ENCODE measurements at regions not wholly inside any gene's neighbourhood (a gene's known extent, or its start where the extent isn't known, plus 50 kb on each side); places are given as distances from the start of the nearest gene placed in this dataset.

DNA sequence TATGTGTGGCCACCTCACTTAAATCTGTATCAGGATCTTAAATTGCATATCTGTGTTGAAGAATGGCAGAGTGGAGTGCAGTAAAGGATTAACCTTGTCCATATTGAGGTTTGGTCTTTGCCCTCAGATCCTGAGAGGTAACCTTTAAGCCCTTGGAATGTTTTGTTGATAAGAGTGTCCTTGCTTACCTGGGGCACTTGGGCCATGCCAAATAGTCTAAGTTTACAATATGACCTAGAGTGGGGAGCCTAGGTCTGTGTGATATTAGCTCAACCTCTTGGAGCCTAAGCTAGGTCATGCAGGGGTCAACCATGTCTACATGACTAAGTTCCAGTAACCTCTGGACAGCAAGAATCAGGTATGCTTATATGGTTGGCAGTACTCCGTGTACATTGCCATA is 792.5 kb downstream of the DIAPH3 start:
- POLR2A ChIA-PET, result no interaction called here
- ATAC-seq (no peak), DNase-seq (ENCODE audit: low spot score) (no peak)
- Mint-ChIP-seq H3K27me3 (ENCODE audit: low read depth) (no peaks in the 10 kb centered on the region), H3K36me3 (no peaks in the 10 kb centered on the region), H3K4me1 (peaks cover 15% of the 10 kb centered on the region), H3K27ac (no peak overlapping the region), H3K9me3 (no peaks in the 10 kb centered on the region), H3K4me3 (no peak overlapping the region)
- CTCF ChIA-PET, result no interaction called here
- no peak for TF ChIP-seq ZNF671 (CRISPR knock-in tag; IDR thresholded peaks at IDR 0.05)
- no peak for TF ChIP-seq IRF2 (CRISPR knock-in tag; IDR thresholded peaks at IDR 0.05; ENCODE audit: borderline replicate concordance, low read depth)
- no peak for TF ChIP-seq TCF7 (CRISPR knock-in tag; IDR thresholded peaks at IDR 0.05; ENCODE audit: low read depth)

DNA sequence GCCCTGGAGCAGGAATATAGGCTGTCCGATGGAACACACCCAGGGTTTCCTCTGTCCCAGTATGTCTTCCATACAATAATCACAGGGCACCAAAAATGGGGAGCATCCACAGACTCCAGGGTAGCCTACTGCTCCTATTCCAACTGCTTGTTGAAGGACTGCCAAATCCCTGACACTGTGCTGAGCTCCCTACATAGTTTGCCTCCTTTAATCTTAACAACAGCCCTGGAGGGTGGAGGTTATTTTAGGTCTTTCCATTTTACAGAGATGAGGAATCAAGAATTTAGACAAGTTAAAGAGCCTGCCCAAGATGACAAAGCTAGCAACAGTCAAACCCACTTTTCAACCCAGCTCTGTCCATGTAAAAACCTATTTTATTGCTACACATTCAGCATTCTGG is 790.4 kb downstream of the DIAPH3 start:
- POLR2A ChIA-PET, result no interaction called here
- H3K4me3 Mint-ChIP-seq, result no peak overlapping the region

More for the DNA sequence above, 790.4 kb downstream of the DIAPH3 start:
- peaks cover 2% of the 10 kb centered on the region; the same call in 1 of the 2 replicates for H3K27me3 Mint-ChIP-seq (ENCODE audit: low read depth)
- H3K36me3 Mint-ChIP-seq, result 0 out of 2 replicates have a peak, but pooled peaks cover 3% of the 10 kb centered on the region
- no peak for DNase-seq (ENCODE audit: low spot score)
- no peak overlapping the region for H3K27ac Mint-ChIP-seq
- ATAC-seq, result no peak
- peaks cover 15% of the 10 kb centered on the region for H3K4me1 Mint-ChIP-seq
- H3K9me3 Mint-ChIP-seq, result peaks cover 8% of the 10 kb centered on the region
- CTCF ChIA-PET, result no interaction called here
- TF ChIP-seq ZNF317 (CRISPR knock-in tag; IDR thresholded peaks at IDR 0.05; ENCODE audit: borderline replicate concordance, low read depth), result no peak
- TF ChIP-seq NR2C2 (CRISPR knock-in tag; IDR thresholded peaks at IDR 0.05), result no peak
- TF ChIP-seq SOX15 (CRISPR knock-in tag; IDR thresholded peaks at IDR 0.05), result no peak
- no peak for TF ChIP-seq GTF2I (CRISPR knock-in tag; conservative IDR thresholded peaks at IDR 0.05)
- TF ChIP-seq, protein P1, sequence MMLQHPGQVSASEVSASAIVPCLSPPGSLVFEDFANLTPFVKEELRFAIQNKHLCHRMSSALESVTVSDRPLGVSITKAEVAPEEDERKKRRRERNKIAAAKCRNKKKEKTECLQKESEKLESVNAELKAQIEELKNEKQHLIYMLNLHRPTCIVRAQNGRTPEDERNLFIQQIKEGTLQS (CRISPR knock-in tag; conservative IDR thresholded peaks at IDR 0.05), result no peak
- TF ChIP-seq, protein P2, sequence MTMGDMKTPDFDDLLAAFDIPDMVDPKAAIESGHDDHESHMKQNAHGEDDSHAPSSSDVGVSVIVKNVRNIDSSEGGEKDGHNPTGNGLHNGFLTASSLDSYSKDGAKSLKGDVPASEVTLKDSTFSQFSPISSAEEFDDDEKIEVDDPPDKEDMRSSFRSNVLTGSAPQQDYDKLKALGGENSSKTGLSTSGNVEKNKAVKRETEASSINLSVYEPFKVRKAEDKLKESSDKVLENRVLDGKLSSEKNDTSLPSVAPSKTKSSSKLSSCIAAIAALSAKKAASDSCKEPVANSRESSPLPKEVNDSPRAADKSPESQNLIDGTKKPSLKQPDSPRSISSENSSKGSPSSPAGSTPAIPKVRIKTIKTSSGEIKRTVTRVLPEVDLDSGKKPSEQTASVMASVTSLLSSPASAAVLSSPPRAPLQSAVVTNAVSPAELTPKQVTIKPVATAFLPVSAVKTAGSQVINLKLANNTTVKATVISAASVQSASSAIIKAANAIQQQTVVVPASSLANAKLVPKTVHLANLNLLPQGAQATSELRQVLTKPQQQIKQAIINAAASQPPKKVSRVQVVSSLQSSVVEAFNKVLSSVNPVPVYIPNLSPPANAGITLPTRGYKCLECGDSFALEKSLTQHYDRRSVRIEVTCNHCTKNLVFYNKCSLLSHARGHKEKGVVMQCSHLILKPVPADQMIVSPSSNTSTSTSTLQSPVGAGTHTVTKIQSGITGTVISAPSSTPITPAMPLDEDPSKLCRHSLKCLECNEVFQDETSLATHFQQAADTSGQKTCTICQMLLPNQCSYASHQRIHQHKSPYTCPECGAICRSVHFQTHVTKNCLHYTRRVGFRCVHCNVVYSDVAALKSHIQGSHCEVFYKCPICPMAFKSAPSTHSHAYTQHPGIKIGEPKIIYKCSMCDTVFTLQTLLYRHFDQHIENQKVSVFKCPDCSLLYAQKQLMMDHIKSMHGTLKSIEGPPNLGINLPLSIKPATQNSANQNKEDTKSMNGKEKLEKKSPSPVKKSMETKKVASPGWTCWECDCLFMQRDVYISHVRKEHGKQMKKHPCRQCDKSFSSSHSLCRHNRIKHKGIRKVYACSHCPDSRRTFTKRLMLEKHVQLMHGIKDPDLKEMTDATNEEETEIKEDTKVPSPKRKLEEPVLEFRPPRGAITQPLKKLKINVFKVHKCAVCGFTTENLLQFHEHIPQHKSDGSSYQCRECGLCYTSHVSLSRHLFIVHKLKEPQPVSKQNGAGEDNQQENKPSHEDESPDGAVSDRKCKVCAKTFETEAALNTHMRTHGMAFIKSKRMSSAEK (CRISPR knock-in tag; IDR thresholded peaks at IDR 0.05; ENCODE audit: borderline replicate concordance), result no peak
- TF ChIP-seq ESRRA (CRISPR knock-in tag; IDR thresholded peaks at IDR 0.05; ENCODE audit: borderline replicate concordance), result no peak
- TF ChIP-seq FOXJ3 (CRISPR knock-in tag; IDR thresholded peaks at IDR 0.05; ENCODE audit: borderline replicate concordance), result no peak
- no peak for TF ChIP-seq SP1 (CRISPR knock-in tag; conservative IDR thresholded peaks at IDR 0.05)
- no peak for TF ChIP-seq ZNF671 (CRISPR knock-in tag; IDR thresholded peaks at IDR 0.05)
- TF ChIP-seq, protein P3, sequence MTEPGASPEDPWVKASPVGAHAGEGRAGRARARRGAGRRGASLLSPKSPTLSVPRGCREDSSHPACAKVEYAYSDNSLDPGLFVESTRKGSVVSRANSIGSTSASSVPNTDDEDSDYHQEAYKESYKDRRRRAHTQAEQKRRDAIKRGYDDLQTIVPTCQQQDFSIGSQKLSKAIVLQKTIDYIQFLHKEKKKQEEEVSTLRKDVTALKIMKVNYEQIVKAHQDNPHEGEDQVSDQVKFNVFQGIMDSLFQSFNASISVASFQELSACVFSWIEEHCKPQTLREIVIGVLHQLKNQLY (CRISPR knock-in tag; IDR thresholded peaks at IDR 0.05), result no peak
- TF ChIP-seq, protein P4, sequence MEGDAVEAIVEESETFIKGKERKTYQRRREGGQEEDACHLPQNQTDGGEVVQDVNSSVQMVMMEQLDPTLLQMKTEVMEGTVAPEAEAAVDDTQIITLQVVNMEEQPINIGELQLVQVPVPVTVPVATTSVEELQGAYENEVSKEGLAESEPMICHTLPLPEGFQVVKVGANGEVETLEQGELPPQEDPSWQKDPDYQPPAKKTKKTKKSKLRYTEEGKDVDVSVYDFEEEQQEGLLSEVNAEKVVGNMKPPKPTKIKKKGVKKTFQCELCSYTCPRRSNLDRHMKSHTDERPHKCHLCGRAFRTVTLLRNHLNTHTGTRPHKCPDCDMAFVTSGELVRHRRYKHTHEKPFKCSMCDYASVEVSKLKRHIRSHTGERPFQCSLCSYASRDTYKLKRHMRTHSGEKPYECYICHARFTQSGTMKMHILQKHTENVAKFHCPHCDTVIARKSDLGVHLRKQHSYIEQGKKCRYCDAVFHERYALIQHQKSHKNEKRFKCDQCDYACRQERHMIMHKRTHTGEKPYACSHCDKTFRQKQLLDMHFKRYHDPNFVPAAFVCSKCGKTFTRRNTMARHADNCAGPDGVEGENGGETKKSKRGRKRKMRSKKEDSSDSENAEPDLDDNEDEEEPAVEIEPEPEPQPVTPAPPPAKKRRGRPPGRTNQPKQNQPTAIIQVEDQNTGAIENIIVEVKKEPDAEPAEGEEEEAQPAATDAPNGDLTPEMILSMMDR (IDR thresholded peaks at IDR 0.05), result no peak
- TF ChIP-seq, protein P5, sequence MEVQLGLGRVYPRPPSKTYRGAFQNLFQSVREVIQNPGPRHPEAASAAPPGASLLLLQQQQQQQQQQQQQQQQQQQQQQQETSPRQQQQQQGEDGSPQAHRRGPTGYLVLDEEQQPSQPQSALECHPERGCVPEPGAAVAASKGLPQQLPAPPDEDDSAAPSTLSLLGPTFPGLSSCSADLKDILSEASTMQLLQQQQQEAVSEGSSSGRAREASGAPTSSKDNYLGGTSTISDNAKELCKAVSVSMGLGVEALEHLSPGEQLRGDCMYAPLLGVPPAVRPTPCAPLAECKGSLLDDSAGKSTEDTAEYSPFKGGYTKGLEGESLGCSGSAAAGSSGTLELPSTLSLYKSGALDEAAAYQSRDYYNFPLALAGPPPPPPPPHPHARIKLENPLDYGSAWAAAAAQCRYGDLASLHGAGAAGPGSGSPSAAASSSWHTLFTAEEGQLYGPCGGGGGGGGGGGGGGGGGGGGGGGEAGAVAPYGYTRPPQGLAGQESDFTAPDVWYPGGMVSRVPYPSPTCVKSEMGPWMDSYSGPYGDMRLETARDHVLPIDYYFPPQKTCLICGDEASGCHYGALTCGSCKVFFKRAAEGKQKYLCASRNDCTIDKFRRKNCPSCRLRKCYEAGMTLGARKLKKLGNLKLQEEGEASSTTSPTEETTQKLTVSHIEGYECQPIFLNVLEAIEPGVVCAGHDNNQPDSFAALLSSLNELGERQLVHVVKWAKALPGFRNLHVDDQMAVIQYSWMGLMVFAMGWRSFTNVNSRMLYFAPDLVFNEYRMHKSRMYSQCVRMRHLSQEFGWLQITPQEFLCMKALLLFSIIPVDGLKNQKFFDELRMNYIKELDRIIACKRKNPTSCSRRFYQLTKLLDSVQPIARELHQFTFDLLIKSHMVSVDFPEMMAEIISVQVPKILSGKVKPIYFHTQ (CRISPR knock-in tag; IDR thresholded peaks at IDR 0.05), result no peak
- TF ChIP-seq, protein P6, sequence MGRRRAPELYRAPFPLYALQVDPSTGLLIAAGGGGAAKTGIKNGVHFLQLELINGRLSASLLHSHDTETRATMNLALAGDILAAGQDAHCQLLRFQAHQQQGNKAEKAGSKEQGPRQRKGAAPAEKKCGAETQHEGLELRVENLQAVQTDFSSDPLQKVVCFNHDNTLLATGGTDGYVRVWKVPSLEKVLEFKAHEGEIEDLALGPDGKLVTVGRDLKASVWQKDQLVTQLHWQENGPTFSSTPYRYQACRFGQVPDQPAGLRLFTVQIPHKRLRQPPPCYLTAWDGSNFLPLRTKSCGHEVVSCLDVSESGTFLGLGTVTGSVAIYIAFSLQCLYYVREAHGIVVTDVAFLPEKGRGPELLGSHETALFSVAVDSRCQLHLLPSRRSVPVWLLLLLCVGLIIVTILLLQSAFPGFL (CRISPR knock-in tag; IDR thresholded peaks at IDR 0.05; ENCODE audit: borderline replicate concordance), result no peak

Data from WTC11 (cell line).